Islet precursor cell (in vitro differentiated cells): ENCODE measurements at regions not wholly inside any gene's neighbourhood (a gene's known extent, or its start where the extent isn't known, plus 50 kb on each side); places are given as distances from the start of the nearest gene placed in this dataset.
A peak's percentile ranks its signal among the peaks of the same experiment; 100 is the strongest.
"Not testable (repeated sequence)": the region's sequence is repeated elsewhere in the genome, so short reads cannot be mapped to it uniquely, and the experiment has no call there.

Experiments used
- DNase-seq: peaks from one replicate; pipeline ENCODE4 v3.0.0-alpha.2; 2018

GRCh38 chr4:151522866-151523519 lies 114.0 kb downstream of the FHIP1A start:
- DNase-seq = no peak

- DNase-seq = no peak
Observed at GRCh38 chr4:151524610-151525009, 115.6 kb downstream of the FHIP1A start.

- not testable (repeated sequence) for DNase-seq
Observed at GRCh38 chr4:151526489-151526888, 117.5 kb downstream of the FHIP1A start.

GRCh38 chr4:151527699-151528098 lies 118.7 kb downstream of the FHIP1A start:
- no peak for DNase-seq

DNA sequence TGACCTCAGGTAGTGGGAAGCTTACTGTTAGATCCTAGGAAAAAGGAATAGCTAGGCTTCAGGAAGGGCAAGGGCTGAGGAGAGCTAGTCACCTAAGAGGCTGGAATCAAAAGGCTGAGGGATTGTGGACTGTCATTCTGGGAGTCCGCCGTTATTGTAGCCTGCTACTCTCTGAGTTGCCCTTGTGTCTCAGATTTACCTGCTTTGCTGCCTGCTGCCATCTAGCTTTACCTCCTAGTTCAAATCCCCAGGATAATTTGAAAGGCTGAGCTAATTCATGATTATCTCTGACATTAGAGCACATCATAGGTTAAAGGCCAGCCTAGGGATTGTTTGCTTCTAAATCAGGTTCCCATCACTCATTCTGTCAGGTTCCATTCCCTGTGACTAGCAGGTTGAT lies 120.2 kb downstream of the FHIP1A start:
- DNase-seq = no peak

GRCh38 chr4:151530230-151530629 lies 121.3 kb downstream of the FHIP1A start:
- DNase-seq = no peak

DNA sequence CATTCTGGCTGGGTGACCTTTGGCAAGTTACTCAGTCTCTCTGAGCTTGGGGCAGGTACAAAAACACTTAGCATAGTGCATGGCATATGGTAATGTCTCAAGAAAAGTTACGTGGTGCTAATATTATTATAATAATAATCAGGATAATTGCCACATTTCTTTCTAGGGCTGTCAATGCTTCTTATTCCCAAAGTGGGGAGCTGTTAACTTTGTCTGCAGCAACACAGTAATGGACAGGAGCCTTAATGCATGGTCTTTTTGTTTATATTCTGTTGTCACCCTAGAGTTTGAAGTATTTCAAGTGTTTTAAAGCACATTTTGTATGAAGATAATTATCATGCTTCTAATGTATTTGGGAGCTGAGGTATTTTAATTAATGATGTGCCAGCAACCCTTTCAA lies 121.8 kb downstream of the FHIP1A start:
- DNase-seq = no peak

- DNase-seq = no peak
Observed at GRCh38 chr4:151532001-151532708, 123.2 kb downstream of the FHIP1A start.

DNA sequence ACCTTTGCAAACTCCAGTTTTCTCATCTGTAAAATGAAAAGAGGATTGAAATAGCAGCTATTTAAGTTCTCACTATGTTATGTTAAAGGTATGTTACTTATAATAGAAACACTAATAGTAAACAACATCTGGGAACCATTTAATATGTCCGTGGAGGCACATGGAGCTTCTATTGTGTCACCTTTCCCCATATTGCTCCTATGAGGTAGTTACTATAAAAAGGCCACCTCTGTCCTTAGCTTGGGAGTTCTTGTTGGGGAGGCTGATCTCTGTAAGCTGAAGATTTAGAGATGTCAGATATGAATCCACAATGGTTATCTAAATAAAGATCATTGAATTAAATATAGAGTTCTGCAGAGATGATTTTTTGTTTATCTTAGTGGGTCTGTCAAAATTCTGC lies 125.2 kb downstream of the FHIP1A start:
- no peak for DNase-seq

- no peak for DNase-seq
Observed at GRCh38 chr4:151535366-151535765, 126.4 kb downstream of the FHIP1A start.

DNA sequence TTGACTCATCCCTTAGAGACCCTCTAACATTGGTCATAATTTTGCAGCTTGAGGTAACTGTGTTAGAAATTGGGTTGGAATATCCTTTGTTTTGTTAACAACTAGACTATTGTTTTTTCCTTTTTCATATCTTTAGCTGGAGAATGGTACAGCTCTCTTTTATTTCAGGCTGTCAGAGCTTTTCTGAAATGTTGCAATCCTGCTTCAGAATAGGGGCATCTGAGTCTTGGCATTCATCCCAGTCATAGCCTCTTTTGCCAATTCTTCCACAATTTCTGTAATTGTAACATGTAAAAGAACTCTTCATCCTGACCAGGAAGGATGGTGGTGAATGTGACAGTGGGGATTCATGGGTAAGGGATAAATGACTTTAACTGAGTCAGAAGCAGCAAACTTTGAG lies 128.7 kb downstream of the FHIP1A start:
- DNase-seq = no peak

GRCh38 chr4:151538963-151539362 lies 130.0 kb downstream of the FHIP1A start:
- no peak for DNase-seq

- DNase-seq = peak; percentile 81
Observed at GRCh38 chr4:151540728-151541388, 131.9 kb downstream of the FHIP1A start.

DNA sequence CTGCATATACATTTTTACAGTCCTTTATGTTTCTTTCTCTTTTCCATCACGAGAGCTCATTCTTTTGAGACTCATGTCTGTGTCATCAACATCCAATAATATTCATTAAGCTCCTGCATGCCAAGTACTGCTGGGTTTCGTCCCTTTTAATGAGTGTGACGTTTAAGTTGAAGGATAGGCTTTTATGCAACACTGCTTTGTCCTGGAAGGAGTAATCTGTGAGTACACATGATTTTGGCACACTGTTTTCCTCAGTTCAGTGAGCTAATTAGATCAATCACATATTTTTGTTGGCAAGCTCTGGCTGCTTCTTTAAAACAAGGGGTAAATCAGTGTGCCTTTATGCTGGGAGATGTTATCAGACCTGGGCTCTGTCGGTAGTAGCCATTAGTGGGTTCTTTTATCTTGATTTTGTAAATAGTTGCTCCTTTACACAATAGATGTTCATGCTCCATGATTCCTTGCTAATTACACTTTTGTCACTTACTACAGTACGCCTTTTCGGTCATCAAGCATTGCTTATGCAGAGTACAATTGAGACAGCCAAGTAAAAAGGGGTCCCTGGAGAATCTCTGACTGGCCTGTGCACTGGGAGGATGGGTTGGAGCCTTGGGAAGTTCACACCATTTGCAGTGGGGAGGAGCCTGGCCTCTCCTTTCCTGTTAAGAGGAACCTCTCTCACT lies 132.6 kb downstream of the FHIP1A start:
- DNase-seq = peak; percentile 83

DNA sequence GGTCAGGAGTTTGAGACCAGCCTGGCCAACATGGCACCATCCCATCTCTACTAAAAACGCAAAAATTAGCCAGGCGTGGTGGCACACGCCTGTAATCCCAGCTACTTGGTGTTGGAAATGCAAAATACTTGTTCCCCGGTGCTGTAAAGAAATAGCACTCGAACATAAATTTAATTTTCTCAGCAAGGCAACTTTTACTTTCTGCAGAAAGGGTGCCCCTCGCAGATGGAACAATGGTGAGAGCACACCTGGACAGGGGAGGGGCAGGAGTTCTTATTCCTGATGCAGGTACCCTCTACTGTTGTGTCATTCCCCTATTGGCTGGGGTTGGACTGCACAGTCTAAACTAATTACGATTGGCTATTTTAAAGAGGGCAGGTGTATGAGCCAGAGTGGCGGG lies 139.7 kb downstream of the FHIP1A start:
- DNase-seq = no peak

- DNase-seq = not testable (repeated sequence)
Observed at GRCh38 chr4:151549378-151549777, 140.4 kb downstream of the FHIP1A start.

GRCh38 chr4:151553874-151554273 lies 144.9 kb downstream of the FHIP1A start:
- DNase-seq = no peak

GRCh38 chr4:151555151-151555945 lies 146.4 kb downstream of the FHIP1A start:
- no peak for DNase-seq

DNA sequence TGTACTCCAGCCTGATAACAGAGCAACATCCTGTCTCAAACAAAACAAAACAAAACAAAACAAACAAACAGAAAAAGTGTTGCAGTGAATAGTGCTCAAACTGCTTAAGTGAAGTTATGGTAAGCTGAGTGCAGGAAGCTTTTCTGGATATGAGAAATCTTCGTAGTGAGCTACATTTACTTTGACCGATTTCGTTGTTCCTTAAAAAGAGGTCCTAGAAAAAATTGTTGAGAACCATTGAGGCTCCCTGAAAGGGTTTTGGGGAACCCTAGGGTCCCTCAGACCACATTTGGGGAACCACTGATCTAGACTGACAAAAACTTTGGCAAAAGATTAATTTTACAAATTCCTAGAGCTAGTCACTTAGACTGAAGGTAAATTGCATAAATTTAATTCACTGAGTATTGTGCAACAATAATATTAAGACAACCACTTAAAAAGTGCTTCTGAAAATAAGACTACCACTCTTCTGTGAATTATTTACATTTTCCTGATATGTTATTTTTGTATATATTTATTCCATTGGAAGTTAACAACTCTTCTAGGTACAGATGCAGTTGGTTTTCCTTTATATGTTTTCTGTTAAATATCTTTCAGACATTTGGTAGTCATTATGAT lies 149.6 kb downstream of the FHIP1A start:
- no peak for DNase-seq

DNA sequence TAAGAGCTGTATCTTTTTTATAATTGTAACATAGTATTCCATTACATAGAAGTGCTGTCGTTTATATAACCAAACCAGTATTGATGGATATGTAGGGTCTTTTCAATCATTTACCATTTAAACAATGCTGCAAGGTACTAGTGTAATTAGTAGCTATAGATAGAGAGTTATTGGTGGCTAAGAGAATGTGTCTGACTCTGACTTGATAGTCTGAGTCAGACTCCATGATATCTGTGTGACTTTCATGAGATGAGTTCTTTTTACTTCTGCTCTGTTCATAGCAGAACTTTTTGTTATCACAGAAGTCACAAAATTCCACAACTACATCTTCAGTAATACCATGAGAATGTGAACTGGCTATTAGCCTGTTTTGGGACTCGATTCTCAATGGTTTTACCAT lies 150.6 kb downstream of the FHIP1A start:
- DNase-seq = no peak

DNA sequence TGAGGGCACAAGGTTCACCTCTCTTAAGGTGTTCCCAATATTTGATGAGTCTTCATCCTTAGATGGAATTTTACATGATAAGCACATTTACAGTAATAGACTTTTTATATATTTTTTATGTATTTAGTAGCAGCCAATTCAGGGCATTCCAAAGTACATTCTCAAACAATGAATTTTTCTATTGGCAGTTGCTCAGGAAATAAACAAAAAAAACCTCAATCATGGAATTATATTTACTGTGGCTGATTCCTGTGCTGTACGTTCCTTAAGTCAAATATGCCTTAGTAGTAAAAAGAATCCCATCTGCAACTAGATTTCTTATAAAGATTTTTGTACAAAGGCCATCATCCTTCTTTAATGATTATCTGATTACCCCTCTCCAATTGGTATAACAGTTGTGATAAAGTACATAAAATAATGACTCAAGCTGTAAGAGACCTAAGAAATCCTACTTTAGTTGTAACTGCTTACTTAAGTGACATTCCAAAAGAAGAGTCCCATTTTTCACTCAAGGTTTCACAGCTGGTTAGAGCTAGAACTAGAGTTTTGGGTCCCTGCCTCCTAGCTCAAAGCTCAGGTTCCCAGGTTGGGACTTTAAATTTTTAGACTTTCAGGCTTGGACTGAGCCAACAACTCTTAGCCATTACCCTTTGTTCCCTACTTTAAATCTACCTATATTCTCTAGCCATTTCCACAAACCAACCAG lies 152.7 kb downstream of the FHIP1A start:
- DNase-seq = no peak

GRCh38 chr4:151563194-151563593 lies 154.2 kb downstream of the FHIP1A start:
- no peak for DNase-seq
